HTR-8/SVneo (cell line): ENCODE measurements at regions not wholly inside any gene's neighbourhood (a gene's known extent, or its start where the extent isn't known, plus 50 kb on each side); places are given as distances from the start of the nearest gene placed in this dataset.

Experiments
- DNase-seq: peaks from one replicate; pipeline ENCODE4 v3.0.0; 2011; ENCODE audit warnings: low spot score, mixed read lengths; ENCODE audit not compliant: insufficient read length
- FAIRE-seq: peaks from 2 replicates; lab custom pipeline; 2011; peaks lifted over from hg19 to GRCh38; lab: Jason Lieb, UNC

DNA sequence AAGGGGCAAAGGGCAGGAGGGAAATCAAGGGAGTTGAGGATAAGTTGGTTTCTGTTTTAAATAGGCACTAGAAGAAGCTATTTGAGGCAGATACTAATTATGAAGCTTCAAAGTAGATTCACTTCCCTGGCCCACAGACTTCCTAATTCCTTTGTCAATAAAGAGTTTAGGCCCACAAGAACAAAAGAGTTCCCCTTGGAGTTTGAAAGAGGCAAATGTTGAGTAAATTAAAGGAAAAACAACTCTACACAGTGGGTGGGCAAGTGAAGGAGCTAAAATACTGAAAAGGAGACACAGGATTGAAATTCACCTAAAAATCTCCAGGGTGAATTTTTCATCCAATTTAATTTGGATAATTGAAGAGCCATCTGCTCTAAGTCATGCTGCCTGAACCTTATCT is 411.7 kb upstream of the RORA start:
- no peak for DNase-seq
- FAIRE-seq, result no peak

DNA sequence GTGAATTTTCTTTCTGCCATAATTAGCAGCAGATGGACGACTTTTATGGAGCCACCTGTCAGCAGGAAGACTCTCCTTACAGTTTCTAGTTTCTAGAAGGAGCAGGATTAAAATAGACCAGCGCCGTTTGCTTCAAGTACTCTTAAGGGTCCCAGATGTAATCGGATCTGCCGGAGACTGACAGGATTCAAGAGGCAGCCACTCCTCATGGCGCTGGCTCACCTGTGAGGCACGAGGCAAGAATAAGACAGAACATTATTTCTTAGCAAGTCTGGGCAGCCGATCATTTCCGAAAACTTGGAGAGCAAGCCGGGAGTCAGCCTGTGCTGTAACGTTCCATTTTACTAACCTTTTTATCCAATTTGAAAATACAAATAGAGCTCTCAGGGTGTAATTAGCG is 410.4 kb upstream of the RORA start:
- DNase-seq (no peak), FAIRE-seq (no peak)

DNA sequence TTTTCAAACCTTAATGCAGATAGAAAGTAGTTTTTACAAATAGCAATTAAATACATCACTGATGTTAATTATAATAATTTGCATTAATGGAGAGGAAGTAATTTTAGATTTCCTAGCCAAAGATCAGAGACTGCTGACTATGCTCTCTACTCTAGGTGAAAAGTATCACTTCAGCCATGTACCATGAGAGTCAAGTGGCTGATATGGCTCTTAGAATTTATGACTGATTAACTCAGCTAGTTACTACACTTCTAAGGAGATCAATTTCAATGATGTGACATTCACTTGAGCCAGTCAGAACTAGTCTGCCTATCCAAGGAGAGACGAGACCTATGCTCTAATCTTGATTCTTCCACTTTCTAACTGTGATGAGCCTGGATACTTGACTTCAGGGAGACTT is 405.7 kb upstream of the RORA start:
- no peak for DNase-seq
- FAIRE-seq, result no peak

DNA sequence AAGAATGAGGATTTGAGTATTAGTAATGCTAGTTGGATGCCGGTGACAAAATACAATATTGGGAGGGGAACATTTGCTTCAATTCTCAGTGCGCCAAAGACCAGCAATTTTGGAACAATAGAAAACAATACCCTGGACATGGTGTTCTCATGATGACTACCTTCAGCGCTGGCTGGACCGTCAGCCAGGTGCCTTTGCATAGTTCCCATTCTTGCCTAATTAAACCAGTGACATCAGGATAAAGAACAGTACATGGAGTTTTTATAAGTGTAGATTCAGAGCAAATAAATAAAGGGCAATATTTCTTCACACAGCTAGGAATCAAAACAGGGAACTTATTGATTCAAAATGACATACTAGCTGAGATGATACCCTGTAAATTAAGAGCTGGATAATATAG is 404.8 kb upstream of the RORA start:
- DNase-seq (no peak), FAIRE-seq (no peak)

DNA sequence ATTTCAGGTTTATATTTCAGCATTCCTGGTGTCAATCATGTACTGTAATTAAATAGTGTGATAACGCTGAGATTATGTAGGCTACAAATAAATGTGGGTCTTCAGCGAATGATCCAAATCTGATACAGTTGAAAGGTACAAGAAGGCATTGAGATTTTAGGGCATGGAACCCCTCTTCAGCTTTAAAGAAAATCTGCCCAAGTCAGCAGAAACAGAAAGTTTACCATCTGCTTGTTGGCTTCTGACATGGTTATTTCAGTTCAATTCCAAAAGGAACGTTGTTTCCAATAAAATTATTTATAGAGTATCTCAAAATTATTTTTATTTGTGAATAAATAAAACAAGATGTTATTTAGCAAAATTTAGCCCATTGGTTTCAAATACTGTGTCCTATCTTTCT is 400.2 kb upstream of the RORA start:
- FAIRE-seq (no peak), DNase-seq (no peak)

DNA sequence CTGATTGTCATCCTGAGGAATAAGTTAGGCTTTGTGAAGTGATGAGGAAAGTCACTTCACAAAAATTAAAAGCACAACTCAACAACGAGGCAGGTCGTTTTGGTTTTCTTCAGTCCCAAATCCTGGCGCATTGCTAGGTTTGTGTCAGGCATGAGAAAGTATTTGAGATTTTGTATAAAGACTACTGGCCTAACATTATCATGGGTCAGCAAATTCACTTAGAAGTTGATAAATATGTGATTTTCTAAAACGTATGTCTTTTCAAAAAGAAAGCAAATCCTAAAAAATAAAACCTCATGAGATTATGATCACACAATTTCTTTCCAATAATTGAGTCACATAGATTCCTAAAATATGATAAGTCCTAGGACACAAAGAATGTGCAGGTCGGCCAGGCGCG is 395.8 kb upstream of the RORA start:
- no peak for DNase-seq
- no peak for FAIRE-seq

DNA sequence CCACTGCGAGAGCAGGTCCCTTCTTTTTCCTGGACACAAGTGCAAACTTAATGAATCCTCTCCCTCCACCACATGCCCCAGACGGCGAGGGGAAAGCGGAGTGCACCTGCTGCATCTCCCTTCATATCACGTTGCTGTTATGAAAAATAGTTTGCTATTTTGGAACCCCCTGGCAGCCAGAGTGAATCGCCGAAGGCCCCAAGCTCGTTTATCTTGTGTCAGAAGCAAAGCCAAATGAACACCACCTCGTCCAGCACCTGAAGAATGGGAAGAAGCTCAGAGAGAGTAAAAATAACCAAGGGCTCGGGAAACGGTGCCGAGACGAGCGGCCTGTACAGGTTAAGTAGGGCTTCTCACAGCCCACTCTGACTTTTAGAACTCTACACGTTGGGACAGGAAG is 394.6 kb upstream of the RORA start:
- FAIRE-seq, result no peak
- DNase-seq, result no peak

DNA sequence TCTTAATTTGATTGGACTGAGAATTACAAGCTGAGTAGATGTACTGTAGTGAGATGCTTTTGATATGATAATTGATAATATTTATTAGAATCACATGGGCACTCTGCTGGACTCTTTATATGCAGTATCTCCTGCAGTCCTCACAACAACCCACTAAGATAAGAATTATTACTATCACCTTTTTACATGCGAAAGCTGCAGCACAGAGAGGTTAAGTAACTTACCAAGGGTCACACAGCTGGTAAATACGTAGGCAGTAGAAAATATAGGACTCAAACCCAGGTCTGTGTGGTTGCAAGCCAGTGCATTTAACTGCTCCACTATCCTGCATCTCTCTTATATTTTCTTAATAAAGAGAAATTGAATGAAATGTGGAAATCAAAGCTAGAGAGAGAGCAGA is 392.8 kb upstream of the RORA start:
- FAIRE-seq (no peak), DNase-seq (no peak)

DNA sequence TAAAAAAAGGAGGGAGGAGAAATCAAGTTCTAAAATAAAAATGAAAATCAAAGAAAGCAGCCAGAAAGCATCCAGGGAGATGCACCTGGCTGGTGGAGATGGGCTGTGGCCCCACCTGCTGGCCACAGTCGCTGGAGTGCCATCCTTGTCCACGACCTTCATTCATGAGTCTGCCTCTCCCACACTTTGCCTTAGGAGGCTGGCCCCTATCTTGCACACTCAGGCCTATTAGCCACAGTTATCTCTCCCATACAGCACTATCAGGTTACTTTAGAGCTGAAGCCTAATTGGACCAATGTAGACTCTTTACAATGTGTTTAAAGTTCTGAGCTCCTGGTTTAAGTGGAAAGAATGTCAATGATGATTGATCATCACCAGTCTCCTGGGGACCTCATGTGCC is 392.0 kb upstream of the RORA start:
- FAIRE-seq (no peak), DNase-seq (peak; percentile 3)

DNA sequence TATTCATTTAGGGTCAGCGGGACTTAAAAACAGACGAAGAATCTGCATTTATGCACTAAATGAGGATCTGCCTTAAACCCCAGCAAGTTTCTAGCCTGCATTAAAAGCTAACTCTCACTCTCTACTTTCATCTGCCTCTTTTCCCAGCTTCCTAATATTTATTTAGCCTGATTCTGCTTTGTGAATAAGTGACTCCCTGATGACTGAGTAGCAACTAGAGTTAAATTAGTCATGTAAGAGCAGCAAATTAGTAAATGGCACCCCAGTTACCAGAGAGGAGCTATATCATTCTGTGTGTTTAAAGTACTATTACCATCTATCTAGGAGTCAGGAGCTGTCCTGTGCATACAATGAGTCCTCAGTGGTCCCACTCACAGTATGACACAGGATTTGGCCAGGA is 391.0 kb upstream of the RORA start:
- DNase-seq (no peak), FAIRE-seq (no peak)

DNA sequence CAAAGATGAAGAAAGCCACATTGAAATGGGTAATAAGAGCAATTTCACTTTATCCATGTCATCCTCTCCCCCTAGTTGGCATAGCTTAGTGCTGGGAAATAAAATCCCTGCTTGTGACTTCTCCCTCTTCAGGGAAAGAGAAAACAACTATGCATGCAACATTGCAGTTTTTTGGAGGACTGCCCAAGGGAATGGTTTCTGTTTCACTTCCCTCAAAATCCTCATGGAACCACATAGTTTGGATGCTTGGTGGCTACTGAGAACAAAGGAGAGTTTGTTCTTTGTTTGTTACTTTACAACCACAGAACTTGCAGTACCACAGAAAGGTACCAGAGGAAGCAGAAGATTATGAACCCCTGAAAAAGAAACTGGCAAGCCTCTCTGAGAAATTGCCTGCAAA is 384.6 kb upstream of the RORA start:
- DNase-seq, result no peak
- FAIRE-seq, result no peak

DNA sequence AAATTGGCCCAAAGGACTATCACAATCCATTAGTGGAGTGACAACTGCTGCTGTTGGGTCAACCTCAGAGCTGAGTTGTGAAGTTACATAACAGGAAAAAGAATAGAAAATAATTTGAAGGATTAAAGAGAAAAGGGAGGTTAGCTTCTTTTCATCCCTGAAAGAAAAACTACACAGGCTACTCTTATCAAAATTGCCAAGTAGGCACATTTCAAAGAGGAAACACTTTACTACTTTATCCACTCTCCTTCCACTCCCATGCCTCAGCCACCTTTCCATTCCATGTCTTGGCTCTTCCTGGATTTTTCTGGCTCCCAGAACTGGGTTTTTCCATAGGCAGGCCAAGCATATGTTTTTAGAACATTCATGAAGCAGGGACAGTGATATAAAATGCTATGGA is 384.0 kb upstream of the RORA start:
- DNase-seq, result no peak
- FAIRE-seq, result no peak

DNA sequence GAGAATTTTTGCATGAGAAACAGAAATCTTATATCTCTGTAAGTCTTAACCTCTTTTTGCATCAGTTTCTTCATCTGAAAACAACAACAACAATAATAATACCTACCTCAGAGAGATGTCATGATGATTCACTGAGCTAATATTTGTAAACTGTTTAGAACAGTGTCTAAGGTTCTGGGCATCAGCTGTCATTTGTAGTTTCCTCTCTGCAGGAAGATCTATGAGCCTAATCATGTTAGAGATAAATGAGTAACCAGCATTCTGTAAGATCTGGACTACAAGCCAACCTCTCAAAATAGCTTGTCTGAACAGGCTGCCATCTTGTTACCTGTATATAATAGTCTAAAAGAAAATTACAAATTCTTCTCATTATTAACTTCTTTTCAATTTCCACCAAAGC is 383.0 kb upstream of the RORA start:
- FAIRE-seq, result no peak
- no peak for DNase-seq

DNA sequence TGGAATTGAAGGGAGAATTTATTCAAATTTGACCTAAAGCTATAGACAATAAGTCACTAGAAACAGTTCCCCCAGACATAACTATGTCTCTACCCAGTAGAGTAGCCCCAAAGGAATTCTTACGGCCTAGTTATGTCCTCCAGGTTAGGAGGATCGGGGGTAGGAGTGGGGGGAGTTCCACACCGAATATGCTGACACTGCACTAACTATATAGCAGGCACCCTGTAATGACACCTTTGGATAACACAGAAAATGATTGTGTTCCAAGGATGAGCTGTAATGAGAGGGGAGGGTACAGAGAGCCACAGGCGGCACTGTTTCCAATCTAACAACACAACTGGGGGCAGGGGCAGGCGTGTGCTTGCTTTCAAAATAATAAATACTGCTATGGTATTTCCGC is 376.2 kb upstream of the RORA start:
- no peak for FAIRE-seq
- no peak for DNase-seq

DNA sequence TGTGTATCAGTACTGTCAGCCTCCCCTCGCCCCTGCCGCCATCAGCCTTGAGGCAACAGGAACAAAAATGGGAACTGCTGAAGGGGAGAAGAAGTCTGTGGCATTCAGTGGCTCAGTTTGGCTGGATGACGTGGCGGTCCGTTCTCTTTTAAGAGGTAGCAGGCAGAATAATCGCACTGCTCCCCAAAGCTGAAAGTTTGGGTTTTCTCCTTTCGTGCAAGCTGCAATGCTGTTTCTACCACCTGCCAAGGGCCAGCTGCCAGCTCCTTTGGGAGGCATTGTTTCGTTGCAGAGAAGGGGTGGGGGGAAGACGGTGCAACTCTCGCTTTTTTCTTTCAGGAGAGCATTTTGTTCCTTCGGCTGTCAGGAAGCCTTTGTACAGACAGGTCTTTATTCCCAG is 369.6 kb upstream of the RORA start:
- DNase-seq (no peak), FAIRE-seq (no peak)

DNA sequence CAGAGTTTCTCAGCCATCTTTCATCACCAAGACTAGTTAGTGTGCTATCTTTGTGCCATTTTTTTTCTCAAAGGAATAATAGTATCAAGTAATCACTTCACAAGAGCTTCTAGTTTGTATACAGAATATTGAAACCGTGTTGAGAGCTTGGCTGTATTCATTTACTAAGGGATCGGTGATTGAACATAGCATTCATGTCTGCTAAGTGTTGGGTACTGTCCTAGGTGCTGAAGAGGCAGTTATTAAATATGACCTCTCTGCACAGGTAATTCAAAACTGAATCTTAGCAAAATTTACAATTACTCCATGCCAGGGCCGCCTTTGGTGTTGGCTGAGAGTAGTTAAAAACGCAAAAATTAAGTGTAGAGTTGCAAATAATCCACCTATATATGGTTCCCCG is 355.3 kb upstream of the RORA start:
- FAIRE-seq (no peak), DNase-seq (no peak)

DNA sequence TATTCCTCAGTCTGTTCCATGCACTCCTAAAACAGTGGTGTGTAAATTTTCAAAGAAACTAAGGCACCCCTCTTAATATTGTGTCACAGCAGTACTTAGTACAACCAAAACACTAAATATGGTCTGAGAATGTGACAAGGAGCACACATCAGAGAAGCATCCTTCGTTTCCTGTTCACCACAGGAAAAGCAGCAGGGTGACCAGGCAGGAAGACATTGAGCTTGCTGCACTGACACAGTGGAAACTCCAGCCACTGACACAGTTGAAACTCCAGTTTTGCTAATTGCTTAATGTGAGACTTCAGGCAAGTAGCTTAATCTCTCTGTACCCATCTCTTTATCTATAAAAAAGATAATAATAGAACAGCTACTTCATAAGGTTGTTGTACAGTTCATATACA is 353.0 kb upstream of the RORA start:
- FAIRE-seq (no peak), DNase-seq (no peak)

DNA sequence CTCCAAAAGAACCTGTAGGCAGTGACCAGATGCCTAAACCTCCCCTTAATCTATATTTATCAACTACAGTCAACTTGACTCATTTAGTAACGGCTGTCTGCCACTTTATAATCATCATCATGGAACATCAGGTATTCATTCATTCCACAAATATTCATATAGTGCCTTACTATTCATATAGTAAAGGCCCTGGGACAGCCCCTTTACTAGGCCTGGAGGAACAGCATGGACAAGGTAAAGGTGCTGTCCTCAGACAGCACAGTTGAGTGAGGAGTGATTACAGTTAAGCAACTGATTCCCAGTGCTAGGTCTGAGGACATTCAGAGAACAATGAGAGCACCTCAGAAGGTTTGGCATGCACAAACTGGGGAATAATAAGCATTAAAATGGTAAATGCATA is 346.5 kb upstream of the RORA start:
- DNase-seq, result no peak
- FAIRE-seq, result no peak

DNA sequence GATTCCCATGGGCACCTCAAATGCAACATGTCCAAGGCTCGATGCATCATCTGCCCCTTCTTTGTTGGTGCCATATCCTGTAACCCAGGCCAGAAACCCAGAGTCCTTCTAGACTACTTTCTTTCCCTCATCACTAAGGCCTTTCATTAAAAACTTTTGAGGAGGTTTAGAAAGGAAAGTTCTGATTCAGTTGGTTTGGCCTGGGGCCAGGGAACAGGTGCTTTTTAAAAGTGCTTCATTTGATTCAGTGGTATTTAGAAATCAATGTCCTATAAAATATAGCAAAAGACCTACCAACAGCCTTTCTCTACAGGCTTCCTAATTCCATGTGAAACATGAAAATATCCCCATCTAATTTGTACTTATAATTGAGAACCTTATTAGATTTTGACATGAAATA is 341.9 kb upstream of the RORA start:
- no peak for FAIRE-seq
- no peak for DNase-seq

DNA sequence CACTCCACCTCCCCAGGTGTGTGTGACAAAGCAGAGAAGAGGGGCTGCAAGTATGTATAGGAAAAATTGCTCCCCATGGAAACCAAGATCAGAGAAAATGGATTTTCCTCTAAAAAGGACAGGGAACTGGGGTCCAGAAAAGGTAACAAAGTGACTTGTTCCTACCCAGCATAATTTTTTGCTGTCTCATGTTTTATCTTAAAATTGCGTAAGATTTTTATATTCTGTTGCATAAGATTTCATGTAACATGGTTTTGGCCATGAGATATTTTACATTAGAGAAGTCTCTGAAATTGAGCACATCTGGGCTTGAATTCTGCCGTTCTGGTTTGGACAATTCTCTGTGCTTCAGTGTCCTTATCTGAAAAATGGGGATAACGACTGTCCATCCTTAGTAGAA is 335.7 kb upstream of the RORA start:
- DNase-seq (no peak), FAIRE-seq (no peak)

DNA sequence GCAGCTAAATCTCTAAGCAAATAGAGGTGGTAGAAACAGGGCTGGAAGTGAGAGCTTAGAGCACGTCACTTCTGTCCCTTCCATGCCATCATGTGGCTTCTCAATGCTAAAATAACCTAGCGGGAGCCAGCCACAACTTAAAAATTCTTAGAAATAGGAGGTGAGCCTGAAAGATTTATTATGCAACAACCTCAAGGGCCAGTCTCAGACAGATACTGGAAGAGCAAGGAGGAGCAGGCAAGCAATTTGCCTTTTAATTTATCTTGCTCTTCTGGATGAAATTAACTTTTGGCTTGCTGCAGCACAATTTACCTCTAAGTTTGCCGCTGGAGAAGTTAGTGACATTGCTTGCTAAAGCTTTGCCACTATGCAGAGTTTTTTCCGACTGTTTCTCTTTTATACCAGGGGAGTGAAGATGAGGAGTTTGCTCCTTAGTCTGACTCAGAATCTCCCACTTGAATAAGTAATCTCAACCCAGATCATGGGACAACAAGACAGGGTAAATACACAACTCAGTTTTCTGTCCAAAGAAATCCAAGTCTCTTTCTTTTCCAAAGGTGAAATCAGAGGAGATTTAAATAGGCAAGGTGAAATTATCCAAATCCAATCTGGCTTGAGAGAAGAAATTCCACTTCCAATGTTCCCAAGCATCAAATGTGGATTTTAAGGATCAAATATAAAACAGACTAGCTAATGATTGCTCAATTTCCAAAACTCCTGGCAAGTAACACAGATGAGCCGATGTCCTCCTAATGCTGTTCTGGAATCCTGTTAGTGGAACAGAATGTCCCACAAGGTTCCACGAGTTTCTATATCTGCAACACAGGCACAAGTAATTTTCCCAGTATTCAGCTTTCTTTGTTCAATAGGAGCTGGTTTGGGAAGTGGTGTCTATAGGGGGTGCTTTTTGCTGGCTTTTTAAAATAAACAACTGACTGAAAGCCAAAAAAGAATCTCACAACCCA is 329.4 kb upstream of the RORA start:
- no peak for DNase-seq
- FAIRE-seq, result no peak

DNA sequence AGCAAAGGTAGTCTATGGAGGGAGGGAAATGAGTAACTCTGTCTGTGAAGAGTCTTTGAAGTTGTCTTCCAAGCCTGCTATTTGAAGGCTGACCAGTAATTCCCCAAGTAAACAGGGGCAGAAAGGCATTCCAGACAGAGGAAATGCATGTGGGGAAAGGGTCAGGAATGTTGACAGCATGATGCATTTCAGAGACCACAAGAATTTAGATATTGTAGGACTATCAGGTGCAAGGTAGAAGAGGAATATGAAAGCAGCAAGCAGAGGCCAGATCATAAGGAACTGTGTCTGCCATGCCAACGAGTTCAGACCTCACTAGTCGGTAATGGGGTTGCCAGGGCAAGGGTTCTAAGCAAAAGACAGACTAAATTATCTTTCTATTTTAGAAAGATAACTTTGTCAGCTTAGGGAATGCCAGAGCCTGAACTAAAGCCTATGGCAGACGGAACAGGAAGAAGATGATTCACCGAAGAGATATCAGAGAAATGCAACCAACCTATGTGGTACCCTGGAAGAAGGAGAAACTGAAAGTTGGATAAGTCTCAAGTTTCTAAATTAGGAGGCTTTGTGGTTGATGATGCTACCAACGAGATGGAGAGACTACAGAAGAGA is 327.0 kb upstream of the RORA start:
- DNase-seq (no peak), FAIRE-seq (no peak)
